WTC11 (cell line): ENCODE measurements at regions not wholly inside any gene's neighbourhood (a gene's known extent, or its start where the extent isn't known, plus 50 kb on each side); places are given as distances from the start of the nearest gene placed in this dataset.

ENCODE experiments used
- FOXP1 ChIP-seq: sonication (generic); formaldehyde crosslinking; IDR thresholded peaks from 2 replicates; pipeline ENCODE4 v1.8.0; 2022; ENCODE audit warnings: missing genetic modification reagents, mild to moderate bottlenecking, moderate library complexity, borderline replicate concordance
- TP53 ChIP-seq: sonication (generic); formaldehyde crosslinking; IDR thresholded peaks from 2 replicates; pipeline ENCODE4 v1.8.1; 2023; ENCODE audit warnings: mild to moderate bottlenecking, missing genetic modification reagents
- ZNF232 ChIP-seq: sonication (generic); formaldehyde crosslinking; IDR thresholded peaks from 2 replicates; pipeline ENCODE4 v1.8.0; 2022; ENCODE audit warnings: mild to moderate bottlenecking, missing genetic modification reagents
- TF ChIP-seq, protein P1 (sequence below): fragments of 200-600 bp; IDR thresholded peaks from 2 replicates; pipeline ENCODE4 v1.8.0; 2022; ENCODE audit warnings: antibody characterized with exemption
- TF ChIP-seq, protein P2 (sequence below): sonication (generic); formaldehyde crosslinking; IDR thresholded peaks from 2 replicates; pipeline ENCODE4 v1.8.1; 2022; ENCODE audit warnings: mild to moderate bottlenecking, missing genetic modification reagents, moderate library complexity, borderline replicate concordance
- TF ChIP-seq, protein P3 (sequence below): sonication (generic); formaldehyde crosslinking; IDR thresholded peaks from 2 replicates; pipeline ENCODE4 v1.8.1; 2023; ENCODE audit warnings: mild to moderate bottlenecking, missing genetic modification reagents, moderate library complexity
- TF ChIP-seq, protein P4 (sequence below): sonication (generic); formaldehyde crosslinking; IDR thresholded peaks from 2 replicates; pipeline ENCODE4 v1.8.0; 2022; ENCODE audit warnings: mild to moderate bottlenecking, missing genetic modification reagents
- TF ChIP-seq, protein P5 (sequence below): fragments of 250-450 bp; sonication (Bioruptor Pico); IDR thresholded peaks from 2 replicates; pipeline ENCODE4 v1.9.0; 2021; ENCODE audit warnings: mild to moderate bottlenecking
- TF ChIP-seq, protein P6 (sequence below): sonication (generic); formaldehyde crosslinking; IDR thresholded peaks from 2 replicates; pipeline ENCODE4 v1.8.0; 2022; ENCODE audit warnings: missing genetic modification reagents

DNA sequence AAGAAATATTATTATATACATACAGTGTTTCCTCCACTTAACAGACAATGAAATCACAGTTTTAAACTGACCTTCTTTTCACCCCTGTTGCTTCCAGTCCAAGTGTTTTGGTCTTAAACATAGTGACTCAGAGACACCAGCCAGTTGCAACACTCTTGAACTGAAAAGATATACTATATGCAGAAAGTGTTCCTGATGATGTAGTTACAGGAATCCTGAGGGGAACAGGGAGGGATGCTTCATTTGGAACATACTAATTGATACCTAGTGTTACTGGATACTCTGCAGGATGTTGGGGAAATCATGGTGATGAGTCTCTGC is 420.8 kb downstream of the CCDC91 start:
- TF ChIP-seq, protein P1, sequence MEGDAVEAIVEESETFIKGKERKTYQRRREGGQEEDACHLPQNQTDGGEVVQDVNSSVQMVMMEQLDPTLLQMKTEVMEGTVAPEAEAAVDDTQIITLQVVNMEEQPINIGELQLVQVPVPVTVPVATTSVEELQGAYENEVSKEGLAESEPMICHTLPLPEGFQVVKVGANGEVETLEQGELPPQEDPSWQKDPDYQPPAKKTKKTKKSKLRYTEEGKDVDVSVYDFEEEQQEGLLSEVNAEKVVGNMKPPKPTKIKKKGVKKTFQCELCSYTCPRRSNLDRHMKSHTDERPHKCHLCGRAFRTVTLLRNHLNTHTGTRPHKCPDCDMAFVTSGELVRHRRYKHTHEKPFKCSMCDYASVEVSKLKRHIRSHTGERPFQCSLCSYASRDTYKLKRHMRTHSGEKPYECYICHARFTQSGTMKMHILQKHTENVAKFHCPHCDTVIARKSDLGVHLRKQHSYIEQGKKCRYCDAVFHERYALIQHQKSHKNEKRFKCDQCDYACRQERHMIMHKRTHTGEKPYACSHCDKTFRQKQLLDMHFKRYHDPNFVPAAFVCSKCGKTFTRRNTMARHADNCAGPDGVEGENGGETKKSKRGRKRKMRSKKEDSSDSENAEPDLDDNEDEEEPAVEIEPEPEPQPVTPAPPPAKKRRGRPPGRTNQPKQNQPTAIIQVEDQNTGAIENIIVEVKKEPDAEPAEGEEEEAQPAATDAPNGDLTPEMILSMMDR, result no peak
- no peak for TF ChIP-seq FOXP1
- TF ChIP-seq, protein P2, sequence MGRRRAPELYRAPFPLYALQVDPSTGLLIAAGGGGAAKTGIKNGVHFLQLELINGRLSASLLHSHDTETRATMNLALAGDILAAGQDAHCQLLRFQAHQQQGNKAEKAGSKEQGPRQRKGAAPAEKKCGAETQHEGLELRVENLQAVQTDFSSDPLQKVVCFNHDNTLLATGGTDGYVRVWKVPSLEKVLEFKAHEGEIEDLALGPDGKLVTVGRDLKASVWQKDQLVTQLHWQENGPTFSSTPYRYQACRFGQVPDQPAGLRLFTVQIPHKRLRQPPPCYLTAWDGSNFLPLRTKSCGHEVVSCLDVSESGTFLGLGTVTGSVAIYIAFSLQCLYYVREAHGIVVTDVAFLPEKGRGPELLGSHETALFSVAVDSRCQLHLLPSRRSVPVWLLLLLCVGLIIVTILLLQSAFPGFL (CRISPR knock-in tag), result no peak
- TF ChIP-seq ZNF232, result no peak
- TF ChIP-seq, protein P3, sequence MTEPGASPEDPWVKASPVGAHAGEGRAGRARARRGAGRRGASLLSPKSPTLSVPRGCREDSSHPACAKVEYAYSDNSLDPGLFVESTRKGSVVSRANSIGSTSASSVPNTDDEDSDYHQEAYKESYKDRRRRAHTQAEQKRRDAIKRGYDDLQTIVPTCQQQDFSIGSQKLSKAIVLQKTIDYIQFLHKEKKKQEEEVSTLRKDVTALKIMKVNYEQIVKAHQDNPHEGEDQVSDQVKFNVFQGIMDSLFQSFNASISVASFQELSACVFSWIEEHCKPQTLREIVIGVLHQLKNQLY (CRISPR knock-in tag), result no peak
- TF ChIP-seq TP53, result no peak
- TF ChIP-seq, protein P4, sequence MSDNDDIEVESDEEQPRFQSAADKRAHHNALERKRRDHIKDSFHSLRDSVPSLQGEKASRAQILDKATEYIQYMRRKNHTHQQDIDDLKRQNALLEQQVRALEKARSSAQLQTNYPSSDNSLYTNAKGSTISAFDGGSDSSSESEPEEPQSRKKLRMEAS (CRISPR knock-in tag), result no peak
- TF ChIP-seq, protein P5, sequence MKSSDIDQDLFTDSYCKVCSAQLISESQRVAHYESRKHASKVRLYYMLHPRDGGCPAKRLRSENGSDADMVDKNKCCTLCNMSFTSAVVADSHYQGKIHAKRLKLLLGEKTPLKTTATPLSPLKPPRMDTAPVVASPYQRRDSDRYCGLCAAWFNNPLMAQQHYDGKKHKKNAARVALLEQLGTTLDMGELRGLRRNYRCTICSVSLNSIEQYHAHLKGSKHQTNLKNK, result no peak
- TF ChIP-seq, protein P6, sequence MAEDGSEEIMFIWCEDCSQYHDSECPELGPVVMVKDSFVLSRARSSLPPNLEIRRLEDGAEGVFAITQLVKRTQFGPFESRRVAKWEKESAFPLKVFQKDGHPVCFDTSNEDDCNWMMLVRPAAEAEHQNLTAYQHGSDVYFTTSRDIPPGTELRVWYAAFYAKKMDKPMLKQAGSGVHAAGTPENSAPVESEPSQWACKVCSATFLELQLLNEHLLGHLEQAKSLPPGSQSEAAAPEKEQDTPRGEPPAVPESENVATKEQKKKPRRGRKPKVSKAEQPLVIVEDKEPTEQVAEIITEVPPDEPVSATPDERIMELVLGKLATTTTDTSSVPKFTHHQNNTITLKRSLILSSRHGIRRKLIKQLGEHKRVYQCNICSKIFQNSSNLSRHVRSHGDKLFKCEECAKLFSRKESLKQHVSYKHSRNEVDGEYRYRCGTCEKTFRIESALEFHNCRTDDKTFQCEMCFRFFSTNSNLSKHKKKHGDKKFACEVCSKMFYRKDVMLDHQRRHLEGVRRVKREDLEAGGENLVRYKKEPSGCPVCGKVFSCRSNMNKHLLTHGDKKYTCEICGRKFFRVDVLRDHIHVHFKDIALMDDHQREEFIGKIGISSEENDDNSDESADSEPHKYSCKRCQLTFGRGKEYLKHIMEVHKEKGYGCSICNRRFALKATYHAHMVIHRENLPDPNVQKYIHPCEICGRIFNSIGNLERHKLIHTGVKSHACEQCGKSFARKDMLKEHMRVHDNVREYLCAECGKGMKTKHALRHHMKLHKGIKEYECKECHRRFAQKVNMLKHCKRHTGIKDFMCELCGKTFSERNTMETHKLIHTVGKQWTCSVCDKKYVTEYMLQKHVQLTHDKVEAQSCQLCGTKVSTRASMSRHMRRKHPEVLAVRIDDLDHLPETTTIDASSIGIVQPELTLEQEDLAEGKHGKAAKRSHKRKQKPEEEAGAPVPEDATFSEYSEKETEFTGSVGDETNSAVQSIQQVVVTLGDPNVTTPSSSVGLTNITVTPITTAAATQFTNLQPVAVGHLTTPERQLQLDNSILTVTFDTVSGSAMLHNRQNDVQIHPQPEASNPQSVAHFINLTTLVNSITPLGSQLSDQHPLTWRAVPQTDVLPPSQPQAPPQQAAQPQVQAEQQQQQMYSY (CRISPR knock-in tag), result no peak
